Caco-2 (cell line): ENCODE measurements at regions not wholly inside any gene's neighbourhood (a gene's known extent, or its start where the extent isn't known, plus 50 kb on each side); places are given as distances from the start of the nearest gene placed in this dataset.

Experiments
- BruUV-seq: library from RNA; stranded (reverse); fragments of 400-500 nt; replicated peaks from 2 replicates; lab custom pipeline; 2021; lab: Mats Ljungman, UMichigan
- CTCF ChIA-PET: fragments of 300-600 bp; sonication (Branson Sonifier 250); formaldehyde crosslinking; loops from one replicate; lab custom pipeline; 2022; ENCODE audit warnings: antibody characterized with exemption; lab: Charles Lee
- POLR2A ChIA-PET: fragments of 300-600 bp; sonication (Branson Sonifier 250); formaldehyde crosslinking; loops from one replicate; lab custom pipeline; 2022; ENCODE audit warnings: antibody characterized with exemption; lab: Charles Lee
- DNase-seq, 2 experiments: peaks; one replicate each; pipeline versions ENCODE4 v3.0.0 to v3.0.0-alpha.2; 2020 to 2022
- H3K27me3 ChIP-seq: replicated peaks from 2 replicates; pipeline ENCODE4 v1.6.0; 2011; ENCODE audit warnings: low read length; ENCODE audit not compliant: control insufficient read depth, insufficient read depth
- H3K36me3 ChIP-seq: 2 replicates; pipeline ENCODE4 v1.5.1; 2011; ENCODE audit warnings: low read length; ENCODE audit not compliant: control insufficient read depth, insufficient read depth
- H3K4me1 ChIP-seq: fragments of 250-450 bp; sonication (Bioruptor Pico); 2 replicates; pipeline ENCODE4 v1.5.1; 2020; ENCODE audit warnings: mild to moderate bottlenecking
- H3K4me3 ChIP-seq: 2 replicates; pipeline ENCODE4 v1.5.1; 2011; ENCODE audit warnings: low read depth, mild to moderate bottlenecking, control low read depth, low read length
- H3K9me3 ChIP-seq: fragments of 250-450 bp; sonication (Bioruptor Pico); 2 replicates; pipeline ENCODE4 v1.5.1; 2020; ENCODE audit warnings: mild to moderate bottlenecking, moderate library complexity
- H3K27ac Mint-ChIP-seq: one replicate; pipeline ENCODE4 v1.8.0; 2022; ENCODE audit warnings: mixed read lengths; ENCODE audit not compliant: unreplicated experiment
- H3K27me3 Mint-ChIP-seq: one replicate; pipeline ENCODE4 v1.8.0; 2022; ENCODE audit warnings: mixed read lengths; ENCODE audit not compliant: insufficient read depth, unreplicated experiment
- H3K36me3 Mint-ChIP-seq: one replicate; pipeline ENCODE4 v1.8.0; 2022; ENCODE audit warnings: mild to moderate bottlenecking, mixed read lengths; ENCODE audit not compliant: insufficient read depth, unreplicated experiment
- H3K4me1 Mint-ChIP-seq: one replicate; pipeline ENCODE4 v1.8.0; 2022; ENCODE audit warnings: low read depth, mixed read lengths; ENCODE audit not compliant: unreplicated experiment
- H3K4me3 Mint-ChIP-seq: one replicate; pipeline ENCODE4 v1.8.0; 2022; ENCODE audit warnings: mild to moderate bottlenecking, moderate library complexity, mixed read lengths; ENCODE audit not compliant: unreplicated experiment
- H3K9me3 Mint-ChIP-seq: one replicate; pipeline ENCODE4 v1.8.0; 2022; ENCODE audit warnings: mixed read lengths; ENCODE audit not compliant: unreplicated experiment
- CTCF ChIP-seq, 2 experiments: fragments of 200-600 bp in 1 of 2; IDR thresholded peaks; 1 replicate in 1 of 2; 2 replicates in 1 of 2; pipeline versions ENCODE4 v1.5.1 to v1.8.0; 2011 to 2022; ENCODE audit warnings: antibody characterized with exemption in 1 of 2, control low read depth in 1 of 2, inconsistent platforms in 1 of 2, low read depth in 1 of 2, low read length in 1 of 2, mild to moderate bottlenecking in 1 of 2, moderate library complexity in 1 of 2; ENCODE audit not compliant: insufficient read depth in 1 of 2, severe bottlenecking in 1 of 2, unreplicated experiment in 1 of 2
- intact Hi-C: fragments of 100-400 bp; cut with micrococcal nuclease; formaldehyde crosslinking; loops from one replicate; pipeline ENCODE4 v1.10.0; 2022; ENCODE audit not compliant: unreplicated experiment

- TF ChIP-seq CTCF (IDR thresholded peaks at IDR 0.05; ENCODE audit: insufficient read depth in 1 of 2, low read depth in 1 of 2, low read length in 1 of 2, severe bottlenecking in 1 of 2, unreplicated experiment in 1 of 2): no peak
- Mint-ChIP-seq H3K36me3 (no peaks in the 10 kb centered on the region), H3K9me3 (no peaks in the 10 kb centered on the region), H3K27ac (no peak overlapping the region), H3K27me3 (no peaks in the 10 kb centered on the region), H3K4me1 (no peaks in the 10 kb centered on the region), H3K4me3 (no peak overlapping the region)
- POLR2A ChIA-PET: no interaction called here
- no peaks in the 10 kb centered on the region for H3K36me3 ChIP-seq
- H3K9me3 ChIP-seq: no peaks in the 10 kb centered on the region
- intact Hi-C loops: no loop called here
- H3K4me3 ChIP-seq: no peak overlapping the region
- DNase-seq: no peak
- no TSS peak for BruUV-seq
- no peaks in the 10 kb centered on the region for H3K27me3 ChIP-seq
- CTCF ChIA-PET: interaction anchor here (0.7 kb wide), 1 partner anchor 841 kb away, joined by 3 read pairs; no protein-coding TSS in a partner anchor
- H3K4me1 ChIP-seq: no peaks in the 10 kb centered on the region; the same call in 1 of the 2 replicates
These were observed 51.3 kb upstream of the CADPS start for GRCh38 chr3:62926494-62926893.

- intact Hi-C loops: no loop called here
- Mint-ChIP-seq H3K36me3 (no peaks in the 10 kb centered on the region), H3K4me3 (no peak overlapping the region), H3K27me3 (no peaks in the 10 kb centered on the region), H3K27ac (no peak overlapping the region), H3K4me1 (no peaks in the 10 kb centered on the region), H3K9me3 (no peaks in the 10 kb centered on the region)
- CTCF ChIA-PET: interaction anchor here (0.6 kb wide), 1 partner anchor 307 kb away, joined by 4 read pairs; no protein-coding TSS in a partner anchor
- H3K36me3 ChIP-seq: no peaks in the 10 kb centered on the region
- no peaks in the 10 kb centered on the region for H3K9me3 ChIP-seq
- no peaks in the 10 kb centered on the region for H3K4me1 ChIP-seq
- TF ChIP-seq CTCF (IDR thresholded peaks at IDR 0.05; ENCODE audit: insufficient read depth in 1 of 2, low read depth in 1 of 2, low read length in 1 of 2, severe bottlenecking in 1 of 2, unreplicated experiment in 1 of 2): no peak
- BruUV-seq: no TSS peak
- POLR2A ChIA-PET: no interaction called here
- no peak overlapping the region for H3K4me3 ChIP-seq
- no peak for DNase-seq
- no peaks in the 10 kb centered on the region for H3K27me3 ChIP-seq
These were observed 53.0 kb upstream of the CADPS start for GRCh38 chr3:62928256-62928655.

- no peak for TF ChIP-seq CTCF (IDR thresholded peaks at IDR 0.05; ENCODE audit: insufficient read depth in 1 of 2, low read depth in 1 of 2, low read length in 1 of 2, severe bottlenecking in 1 of 2, unreplicated experiment in 1 of 2)
- H3K36me3 ChIP-seq: no peaks in the 10 kb centered on the region
- H3K9me3 ChIP-seq: no peaks in the 10 kb centered on the region
- no peaks in the 10 kb centered on the region for H3K9me3 Mint-ChIP-seq
- POLR2A ChIA-PET: no interaction called here
- no peaks in the 10 kb centered on the region for H3K27me3 ChIP-seq
- no peaks in the 10 kb centered on the region for H3K4me1 ChIP-seq
- H3K27me3 Mint-ChIP-seq: peaks cover 4% of the 10 kb centered on the region
- H3K4me3 Mint-ChIP-seq: no peak overlapping the region
- intact Hi-C loops: no loop called here
- H3K27ac Mint-ChIP-seq: no peak overlapping the region
- no peaks in the 10 kb centered on the region for H3K36me3 Mint-ChIP-seq
- BruUV-seq: no TSS peak
- CTCF ChIA-PET: no interaction called here
- no peak for DNase-seq
- no peak overlapping the region for H3K4me3 ChIP-seq
- H3K4me1 Mint-ChIP-seq: no peaks in the 10 kb centered on the region
These were observed 54.6 kb upstream of the CADPS start for GRCh38 chr3:62929771-62930170.
